Mucosa of gallbladder (tissue), 1 donor: ENCODE measurements at regions not wholly inside any gene's neighbourhood (a gene's known extent, or its start where the extent isn't known, plus 50 kb on each side); places are given as distances from the start of the nearest gene placed in this dataset.

Experiments
- DNase-seq: peaks from one replicate; pipeline ENCODE4 v3.0.0-alpha.2; 2020; ENCODE audit warnings: low spot score
- donor health status: DM: no; HTN: no; CAD: no.

DNA sequence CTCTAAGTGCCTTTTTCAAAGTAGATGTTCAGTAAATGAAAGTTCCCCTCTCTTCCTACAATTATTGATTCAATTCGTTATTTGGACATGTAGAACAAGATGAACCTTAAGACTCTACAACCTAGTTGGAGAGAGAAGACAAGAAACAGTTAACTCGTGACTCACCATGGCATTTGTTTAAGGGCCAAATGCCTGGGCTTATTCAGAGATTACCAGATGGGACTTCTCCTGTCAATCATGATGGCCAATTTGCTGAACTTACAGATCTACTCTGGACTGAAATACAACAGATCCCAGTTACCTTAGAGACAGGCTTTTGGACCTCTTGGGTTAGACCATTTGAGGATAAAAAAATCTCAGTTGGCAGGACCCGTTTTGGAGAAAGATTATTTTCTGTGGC, 93.5 kb downstream of the C1orf94 start:
- no peak for DNase-seq

DNA sequence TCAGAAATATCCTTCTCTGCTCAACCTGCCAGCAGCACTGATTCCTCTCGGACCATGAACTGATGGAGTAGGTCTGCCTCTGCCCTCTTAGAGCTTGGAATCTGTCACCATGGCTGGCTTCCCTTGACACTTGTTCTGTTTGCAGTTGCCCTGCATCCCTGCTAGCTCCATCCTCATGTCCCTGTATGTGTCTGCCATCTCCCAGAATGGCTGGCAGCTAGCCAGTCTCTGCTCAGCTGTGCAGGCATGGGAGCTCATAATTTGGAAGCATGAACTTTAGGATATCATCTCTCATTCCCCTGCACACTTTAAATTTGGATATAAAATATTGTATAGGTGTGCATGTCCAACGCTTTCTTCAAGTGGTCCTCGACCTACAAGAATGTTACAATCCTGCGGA, 95.4 kb downstream of the C1orf94 start:
- DNase-seq, result no peak

DNA sequence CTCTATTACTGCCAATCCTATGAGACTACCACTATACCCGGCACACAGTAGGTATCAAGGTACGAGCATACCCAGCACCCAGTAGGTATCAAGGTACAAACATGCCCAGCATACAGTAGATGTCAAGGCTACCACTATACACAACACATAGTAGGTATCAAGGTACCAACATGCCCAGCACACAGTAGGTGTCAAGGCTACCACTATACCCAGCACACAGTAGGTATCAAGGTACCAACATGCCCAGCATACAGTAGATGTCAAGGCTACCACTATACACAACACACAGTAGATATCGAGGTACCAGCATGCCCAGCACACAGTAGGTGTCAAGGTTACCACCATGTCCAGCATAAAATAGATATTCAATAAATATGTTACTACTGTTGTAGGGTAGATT, 98.4 kb downstream of the C1orf94 start:
- no peak for DNase-seq

DNA sequence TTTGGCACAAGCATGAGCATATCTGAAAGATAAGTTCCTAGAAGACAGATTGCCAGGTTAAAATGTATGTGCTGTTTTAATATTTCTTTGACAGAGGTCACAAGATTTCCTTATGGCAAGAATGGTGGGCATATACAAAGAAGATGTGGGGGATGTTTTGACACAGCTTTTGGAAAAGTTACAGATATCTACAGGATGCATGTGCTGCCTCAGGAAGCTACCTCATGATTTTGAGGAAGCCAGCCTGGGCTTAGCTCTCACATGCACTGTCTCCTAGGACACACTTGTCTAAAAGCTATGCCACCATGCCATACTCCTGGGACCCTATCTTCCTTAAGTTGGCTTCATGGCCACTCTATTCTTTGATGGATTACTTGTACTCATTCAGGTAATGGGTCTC, 99.9 kb downstream of the C1orf94 start:
- no peak for DNase-seq

DNA sequence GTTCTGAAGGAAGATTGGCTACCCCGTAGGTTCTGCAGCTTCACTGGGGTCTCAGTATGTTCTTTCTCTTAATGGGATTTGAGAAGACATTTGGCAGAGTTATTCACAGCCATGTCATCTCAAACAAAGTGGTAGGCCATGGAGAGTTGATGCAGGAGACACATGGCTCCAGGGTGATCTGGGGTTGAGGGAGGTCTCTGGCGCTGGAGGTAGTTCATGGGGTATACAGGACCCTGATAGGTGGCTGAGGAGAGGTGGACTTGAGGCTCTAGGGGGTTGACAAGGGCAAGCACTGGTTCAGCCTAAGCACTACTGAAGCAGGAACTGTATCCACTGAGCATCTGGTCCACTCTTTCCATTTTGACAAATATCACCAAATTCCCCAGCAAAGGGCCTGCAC, 100.4 kb downstream of the C1orf94 start:
- no peak for DNase-seq

DNA sequence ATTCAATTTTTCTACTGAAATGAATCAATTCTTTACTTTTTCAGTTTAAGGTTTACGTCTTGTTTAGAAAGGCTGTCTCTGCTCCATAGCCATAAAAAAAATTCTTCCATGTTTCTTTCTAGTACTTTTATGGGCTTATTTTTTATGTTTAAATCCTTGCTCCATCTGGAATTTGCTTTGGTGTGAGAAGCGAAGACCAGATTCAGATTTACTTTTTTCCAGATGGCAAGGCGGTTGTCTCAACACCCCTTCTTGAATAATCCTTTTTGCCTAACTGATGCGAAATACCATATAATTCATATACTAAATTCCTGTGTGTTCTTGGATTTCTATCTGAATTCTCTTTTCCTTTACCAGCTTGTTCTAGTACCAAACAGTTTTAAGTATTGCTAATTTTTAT, 101.5 kb downstream of the C1orf94 start:
- no peak for DNase-seq

DNA sequence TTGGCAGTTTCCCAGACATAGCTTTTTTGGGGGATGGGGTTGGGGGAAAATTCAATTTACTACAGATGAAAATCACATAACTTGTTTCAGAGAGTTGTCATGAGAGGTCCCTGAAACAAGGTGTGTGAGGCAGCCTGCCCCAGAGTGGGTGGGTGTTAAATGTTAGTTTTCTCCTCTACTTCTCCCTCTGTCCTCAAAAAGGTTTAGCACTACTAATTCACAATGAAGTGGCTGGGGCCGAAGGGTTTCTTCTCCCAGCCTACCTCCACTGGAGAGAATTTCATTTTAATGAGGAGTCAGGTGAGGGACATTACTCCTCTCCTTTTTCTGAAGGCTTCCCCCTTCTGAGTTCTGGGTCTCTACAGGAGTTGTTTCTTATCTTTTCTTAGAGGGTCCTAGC, 103.3 kb downstream of the C1orf94 start:
- no peak for DNase-seq

DNA sequence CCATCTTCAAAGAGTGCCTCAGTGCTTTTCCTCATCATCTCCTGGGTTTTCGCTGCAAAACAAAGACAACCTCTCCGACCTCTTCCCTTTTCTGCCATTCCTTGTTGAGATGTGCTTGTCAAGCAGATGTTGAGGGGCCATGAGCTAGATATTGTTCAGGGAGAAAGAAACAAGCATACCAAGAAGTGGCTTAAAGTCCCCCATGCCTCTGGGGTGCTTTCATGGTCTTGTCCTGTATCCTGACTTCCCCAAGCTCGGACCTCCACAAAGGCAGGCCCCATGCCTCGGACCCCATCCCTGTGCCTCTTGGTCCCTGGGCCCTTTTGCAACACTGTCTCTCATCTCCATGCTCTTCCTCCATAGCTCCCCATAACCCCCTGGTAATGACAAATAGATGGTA, 103.8 kb downstream of the C1orf94 start:
- no peak for DNase-seq

DNA sequence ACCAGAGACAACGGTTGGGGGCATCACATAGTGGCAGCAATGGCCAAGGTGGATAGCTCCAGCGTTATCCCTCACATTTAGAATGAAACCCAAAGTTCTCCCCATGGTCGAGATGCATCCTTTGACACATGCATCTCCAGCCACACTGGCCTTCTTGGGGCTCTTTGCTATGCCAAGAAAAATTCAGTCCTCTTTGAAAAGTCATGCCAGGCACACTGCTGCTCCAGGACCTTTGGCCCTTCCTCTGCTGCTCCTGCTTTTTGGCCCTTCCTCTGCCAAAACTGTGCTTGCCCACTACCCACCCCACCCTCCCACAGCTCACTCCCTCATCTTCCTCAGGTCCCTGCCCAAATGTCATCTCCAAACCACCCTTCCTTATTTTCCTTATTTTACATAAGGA, 106.4 kb downstream of the C1orf94 start:
- no peak for DNase-seq

DNA sequence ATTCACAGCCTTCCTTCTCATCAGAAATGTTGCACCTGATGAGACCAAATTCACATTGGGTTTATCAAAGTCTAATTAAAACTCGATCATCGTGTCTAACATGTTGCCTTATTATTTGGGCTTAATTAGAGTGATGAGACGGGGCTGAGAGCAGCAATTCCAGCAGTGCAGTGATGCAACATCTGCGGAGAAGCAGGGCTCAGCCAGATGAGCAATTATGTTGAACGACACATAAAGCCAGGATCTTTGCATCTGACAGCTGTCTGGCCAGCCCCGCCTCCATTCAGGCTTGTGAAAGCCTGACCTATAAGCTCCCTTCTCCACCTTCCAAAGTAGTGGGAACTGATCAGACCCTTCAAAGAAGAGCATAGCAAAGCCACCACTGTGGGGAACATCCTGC, 109.8 kb downstream of the C1orf94 start:
- DNase-seq, result no peak

DNA sequence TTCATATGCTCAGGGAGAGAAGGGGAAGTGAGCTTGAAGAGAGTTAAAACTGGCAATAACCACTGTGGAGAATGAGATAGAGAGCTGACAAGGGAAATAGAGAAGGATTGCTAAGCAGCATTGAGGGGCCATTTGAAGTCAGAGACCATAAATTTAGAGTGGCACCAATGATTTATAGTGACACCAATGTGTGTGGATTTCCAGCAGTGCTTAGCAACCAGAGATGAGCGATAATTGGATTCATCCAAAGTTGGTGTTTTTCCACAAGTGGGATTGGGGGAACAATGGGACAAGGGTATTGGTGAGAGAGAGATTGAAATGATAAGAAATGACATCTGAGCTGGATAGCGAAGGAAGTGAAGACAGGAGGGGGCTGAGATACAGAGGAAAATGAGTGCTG, 114.1 kb downstream of the C1orf94 start:
- DNase-seq, result no peak

DNA sequence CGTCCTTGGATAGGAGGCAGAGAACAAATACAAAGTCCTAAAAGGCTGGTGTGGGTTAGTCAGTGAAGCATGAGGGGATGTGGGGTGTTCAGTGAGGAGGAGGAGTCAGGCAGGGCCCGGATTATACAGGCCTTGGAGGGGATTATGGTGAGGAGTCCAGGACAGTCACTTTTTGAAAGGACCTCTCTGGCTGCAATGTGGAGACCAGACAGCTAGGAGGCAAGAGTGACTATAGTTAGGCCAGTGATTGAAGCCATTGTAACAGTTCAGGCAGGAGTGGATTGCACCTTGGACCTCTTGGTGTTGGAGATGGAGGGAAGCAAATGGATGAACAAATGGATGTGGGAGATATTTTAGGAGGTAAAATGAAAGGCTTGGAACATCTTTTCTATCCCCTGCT, 115.8 kb downstream of the C1orf94 start:
- no peak for DNase-seq

DNA sequence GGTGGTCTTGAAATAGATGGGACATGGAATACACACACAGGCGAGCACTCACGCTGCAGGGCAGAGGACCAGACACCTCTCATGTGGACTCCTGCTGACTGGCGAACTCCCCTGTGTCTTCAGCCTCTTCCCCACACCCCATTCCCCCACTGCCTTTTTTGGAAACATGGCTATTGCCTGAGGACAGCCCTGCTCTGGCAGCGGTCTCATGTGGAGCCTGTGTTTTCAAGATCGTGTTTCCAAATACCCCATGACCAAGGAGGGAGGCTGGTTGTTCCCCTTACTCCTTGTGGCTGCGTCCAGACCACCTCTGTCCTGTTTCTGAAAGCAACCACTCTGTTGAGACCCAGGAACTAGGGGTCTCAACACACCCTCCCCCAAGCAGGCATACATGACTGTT, 119.4 kb downstream of the C1orf94 start:
- DNase-seq, result no peak

DNA sequence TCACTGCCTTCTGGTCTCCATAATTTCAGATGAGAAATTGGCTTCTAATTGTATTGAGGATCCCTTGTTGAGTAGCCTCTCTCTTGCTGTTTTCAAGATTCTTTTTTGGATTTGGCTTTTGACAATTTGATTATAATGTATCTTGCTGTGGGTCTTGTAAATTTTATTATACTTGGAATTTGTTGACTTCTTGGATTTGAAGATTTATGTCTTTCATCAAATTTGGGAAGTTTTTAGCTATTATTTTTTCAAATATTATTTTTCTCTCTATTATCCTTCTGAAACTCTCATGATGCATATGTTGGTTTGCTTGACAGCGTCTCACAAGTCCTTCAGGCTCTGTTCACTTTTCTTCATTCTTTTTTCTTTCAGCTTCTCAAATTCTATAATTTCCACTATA, 126.1 kb downstream of the C1orf94 start:
- no peak for DNase-seq

DNA sequence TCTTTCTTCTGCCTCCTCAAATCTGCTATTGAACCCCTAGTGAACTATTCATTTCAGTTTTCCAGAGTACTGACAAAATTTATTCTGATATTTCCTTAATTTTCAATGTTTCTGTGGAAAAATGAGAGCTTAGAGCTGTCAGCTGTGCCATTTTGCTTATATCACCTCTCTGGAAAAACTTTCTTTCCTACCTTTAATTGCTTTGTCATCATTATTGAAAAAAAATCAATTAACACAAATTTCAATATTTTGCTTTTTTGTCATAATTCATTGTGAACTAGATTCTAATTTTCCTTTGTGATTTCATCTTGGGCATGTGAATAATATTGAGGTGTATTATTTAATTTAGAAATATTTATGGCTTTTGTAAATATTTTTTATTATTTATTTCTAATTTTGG, 126.5 kb downstream of the C1orf94 start:
- DNase-seq, result no peak

DNA sequence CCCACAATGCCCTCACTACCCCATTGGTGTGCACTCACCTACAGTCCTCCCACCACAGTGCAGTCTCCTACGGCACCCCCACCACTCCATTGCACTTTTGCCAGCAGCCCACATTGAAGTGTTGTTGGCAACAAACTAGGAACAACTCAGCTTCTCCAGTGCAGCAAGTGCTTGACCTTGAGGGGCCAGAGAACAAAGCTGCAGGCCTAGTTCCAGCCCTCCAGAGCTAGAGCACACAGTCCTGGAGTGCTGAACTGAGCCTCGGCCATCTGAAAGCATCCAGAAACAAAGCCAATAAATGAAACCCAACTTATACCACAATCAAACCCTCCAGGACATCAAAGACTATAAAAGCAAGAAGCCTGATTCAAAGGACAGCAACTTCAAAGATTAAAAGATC, 129.9 kb downstream of the C1orf94 start:
- no peak for DNase-seq

DNA sequence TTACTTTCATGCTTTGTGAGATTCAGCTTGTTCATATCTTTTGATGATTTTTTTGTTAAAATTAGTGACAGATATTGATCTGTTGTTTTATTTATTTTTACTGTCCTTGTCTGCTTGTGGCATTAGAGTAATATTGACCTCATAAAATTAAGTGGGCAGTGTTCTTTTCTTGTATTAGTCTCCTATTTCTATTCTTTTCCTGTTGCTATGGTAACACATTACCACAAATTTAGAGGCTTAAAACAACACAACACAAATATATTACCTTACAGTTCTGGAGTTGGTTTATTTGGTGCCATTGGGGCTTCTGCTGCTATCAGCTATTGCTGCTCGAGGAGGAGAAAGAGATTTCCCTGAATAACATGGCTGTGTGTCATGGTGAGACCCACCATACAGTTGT, 135.7 kb downstream of the C1orf94 start:
- no peak for DNase-seq

DNA sequence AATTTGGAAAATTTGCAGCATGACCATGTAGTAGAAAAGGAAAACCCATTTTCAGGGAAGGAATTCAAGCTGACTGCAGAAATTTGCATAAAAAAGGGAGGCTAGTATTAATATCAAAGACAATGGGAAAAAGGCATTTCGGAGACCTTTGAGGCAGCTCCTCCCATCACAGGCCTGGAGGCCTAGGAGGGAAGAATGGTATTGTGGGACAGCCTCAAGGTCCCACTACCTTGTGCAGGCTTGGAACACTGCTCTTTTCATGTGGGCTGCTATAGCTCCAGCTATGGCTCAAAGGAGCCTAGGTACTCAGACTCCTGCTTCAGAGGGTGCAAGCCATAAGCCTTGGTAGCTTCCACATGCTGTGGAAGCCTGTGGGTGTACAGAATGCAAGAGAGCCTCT, 139.3 kb downstream of the C1orf94 start:
- no peak for DNase-seq

DNA sequence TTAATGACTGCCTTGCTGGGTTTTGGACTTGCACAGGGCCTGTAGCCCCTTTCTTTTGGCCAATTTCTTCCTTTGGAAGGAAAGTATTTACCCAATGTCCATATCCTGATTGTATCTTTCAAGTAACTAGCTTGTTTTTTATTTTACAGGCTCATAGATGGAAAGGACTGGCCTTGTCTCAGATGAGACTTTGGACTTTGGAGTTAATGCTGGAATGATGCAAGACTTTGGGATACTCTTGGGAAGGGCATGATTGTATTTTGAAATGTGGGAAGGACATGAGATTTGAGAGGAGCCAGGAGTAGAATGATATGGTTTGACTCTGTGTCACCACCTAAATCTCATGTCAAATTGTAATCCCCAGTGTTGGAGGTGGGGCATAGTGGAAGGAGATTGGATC, 140.1 kb downstream of the C1orf94 start:
- DNase-seq, result no peak

DNA sequence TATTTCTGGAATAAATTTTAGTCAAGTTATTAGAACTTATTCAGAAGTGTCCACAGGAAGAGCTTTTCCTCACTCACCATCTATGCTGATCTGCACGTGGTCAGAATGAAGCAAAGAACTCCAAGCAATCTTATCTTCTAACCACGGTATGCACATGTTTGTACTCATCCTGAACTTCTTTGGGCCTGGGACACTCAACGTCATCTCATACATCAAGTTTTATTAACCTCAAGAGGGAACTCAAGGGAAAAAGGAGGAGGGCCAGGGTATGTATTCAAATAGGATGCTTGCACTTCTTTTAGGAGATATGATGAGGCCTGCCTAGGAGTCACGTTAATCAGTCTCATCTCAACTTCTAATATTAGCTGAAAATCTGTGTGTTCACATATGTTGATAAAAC, 142.5 kb downstream of the C1orf94 start:
- DNase-seq, result no peak

DNA sequence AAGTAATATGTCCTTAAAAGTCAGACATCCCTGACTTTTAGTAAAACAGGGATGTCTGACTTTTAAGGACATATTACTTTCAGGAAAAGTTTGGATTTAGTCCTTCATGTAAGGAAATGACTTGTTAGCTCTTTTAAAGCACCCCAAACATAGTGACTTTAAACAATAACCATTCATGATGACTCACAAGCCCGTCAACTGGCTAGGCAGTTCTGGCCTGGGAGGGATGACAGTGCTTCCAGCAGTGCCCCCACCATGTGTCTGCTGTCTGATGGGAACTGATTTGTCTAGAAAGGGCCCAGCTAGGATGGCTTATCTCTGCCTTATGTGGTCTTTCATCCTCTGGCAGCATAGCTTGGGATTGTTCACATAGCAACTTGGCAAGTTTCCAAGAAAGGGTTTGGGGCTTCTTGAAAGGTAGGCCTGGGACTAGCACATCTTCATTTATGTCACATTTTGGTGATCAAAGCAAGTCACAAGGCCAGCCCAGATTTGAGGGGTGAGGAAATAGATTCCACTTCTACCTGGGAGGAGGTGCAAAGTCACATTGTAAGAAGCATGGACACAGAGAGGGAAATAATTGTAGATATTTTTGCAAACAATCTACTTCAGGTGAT, 143.5 kb downstream of the C1orf94 start:
- no peak for DNase-seq

DNA sequence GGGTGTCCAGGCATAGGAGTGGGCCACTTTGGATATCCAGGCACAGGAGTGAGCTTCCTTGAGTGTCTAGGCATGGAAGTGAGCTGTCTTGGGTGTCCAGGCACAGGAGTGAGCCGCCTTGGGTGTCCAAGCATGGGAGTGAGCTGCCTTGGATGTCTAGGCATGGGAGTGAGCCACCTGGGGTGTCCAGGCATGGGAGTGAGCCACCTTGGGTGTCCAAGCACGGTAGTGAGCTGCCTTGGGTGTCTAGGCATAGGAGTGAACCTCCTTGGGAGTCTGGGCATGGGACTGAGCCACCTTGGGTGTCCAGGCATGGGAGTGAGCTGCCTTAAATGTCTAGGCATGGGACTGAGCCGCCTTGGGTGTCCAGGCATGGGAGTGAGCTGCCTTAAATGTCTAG, 146.3 kb downstream of the C1orf94 start:
- no peak for DNase-seq

DNA sequence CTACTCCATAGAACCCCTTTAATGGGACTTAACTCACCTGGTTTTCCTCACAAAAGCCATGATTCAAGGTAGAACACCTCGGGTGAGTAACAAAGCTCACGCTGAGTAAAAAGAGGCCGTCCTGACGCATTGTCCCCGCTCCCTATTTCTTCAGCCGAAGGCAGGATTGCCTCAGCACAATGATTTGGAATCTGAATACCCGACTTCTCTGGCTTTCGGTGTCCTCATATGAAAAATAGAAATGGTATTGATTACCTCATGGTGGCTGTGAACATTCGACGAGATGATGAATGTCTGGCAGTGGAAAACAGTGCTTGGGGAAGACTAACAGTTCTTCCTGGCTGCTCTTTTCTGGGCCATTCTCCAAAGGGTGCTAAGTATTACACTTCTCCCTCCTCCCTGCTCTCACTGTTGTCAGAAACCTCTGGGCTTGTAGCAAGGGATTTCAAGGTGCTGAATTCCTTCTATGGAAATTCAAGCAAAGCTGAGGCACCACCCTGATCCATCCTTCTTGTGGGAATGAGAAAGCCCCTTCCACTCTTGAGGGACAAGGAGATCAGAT, 148.3 kb downstream of the C1orf94 start:
- DNase-seq, result no peak

DNA sequence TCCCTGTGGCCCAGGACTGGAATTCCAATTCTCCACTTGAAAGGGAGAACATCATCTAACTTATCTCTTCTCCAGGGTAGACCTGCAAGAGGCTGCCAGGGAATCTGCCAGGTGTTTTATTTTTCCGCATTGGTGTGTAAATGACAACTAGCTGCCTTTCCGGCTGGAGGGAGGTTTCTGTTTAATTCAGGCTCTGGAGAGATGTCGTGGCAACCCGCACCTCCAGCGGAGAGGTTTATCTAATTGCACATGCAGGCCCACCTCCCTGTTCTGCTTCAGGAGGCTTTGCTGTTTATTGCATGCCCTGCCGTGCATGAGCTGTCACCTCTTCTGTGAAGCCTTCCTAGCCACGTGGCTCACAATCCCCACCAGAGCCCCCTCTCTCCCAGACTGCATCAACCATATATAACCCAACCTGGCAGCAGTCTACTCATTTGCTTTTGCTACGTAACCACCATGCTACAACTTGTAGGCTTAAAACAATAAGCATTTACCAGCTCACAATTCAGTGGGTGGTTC, 151.6 kb downstream of the C1orf94 start:
- no peak for DNase-seq
